ENCODE measurements at regions not wholly inside any gene's neighbourhood (a gene's known extent, or its start where the extent isn't known, plus 50 kb on each side); places are given as distances from the start of the nearest gene placed in this dataset.

GRCh38 chr13:40334616-40335015 is 331.8 kb downstream of the FOXO1 start:
- DNase-seq (ENCODE audit: low read depth, low spot score), result no peak

GRCh38 chr13:40336228-40337221 is 329.9 kb downstream of the FOXO1 start:
- no peak for DNase-seq (ENCODE audit: low read depth, low spot score)

- no peak for DNase-seq (ENCODE audit: low read depth, low spot score)
These were observed 328.8 kb downstream of the FOXO1 start for GRCh38 chr13:40337651-40338050.

DNA sequence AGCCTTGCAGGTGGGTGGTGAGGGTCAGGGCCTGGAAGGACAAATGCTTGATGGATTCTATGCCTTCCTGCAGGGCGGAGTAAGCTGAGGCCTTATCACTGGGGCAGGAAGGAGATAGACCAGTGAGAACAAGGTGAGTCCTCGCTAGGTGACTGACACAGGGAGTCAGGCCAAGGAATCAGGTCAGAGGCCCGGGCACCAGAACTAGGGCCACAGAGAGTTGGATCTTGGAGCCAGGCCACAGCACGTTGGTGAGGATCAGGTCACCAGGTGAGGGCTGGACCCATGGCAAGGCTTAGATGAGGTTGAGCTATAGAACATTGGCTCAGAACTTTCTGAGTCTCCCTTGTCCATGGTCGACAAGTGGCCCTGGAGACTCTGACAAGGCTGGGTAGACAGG is 328.2 kb downstream of the FOXO1 start:
- DNase-seq (ENCODE audit: low read depth, low spot score), result no peak

GRCh38 chr13:40340368-40341095 is 325.9 kb downstream of the FOXO1 start:
- DNase-seq (ENCODE audit: low read depth, low spot score), result no peak

- no peak for DNase-seq (ENCODE audit: low read depth, low spot score)
These were observed 325.4 kb downstream of the FOXO1 start for GRCh38 chr13:40341096-40341471.

DNA sequence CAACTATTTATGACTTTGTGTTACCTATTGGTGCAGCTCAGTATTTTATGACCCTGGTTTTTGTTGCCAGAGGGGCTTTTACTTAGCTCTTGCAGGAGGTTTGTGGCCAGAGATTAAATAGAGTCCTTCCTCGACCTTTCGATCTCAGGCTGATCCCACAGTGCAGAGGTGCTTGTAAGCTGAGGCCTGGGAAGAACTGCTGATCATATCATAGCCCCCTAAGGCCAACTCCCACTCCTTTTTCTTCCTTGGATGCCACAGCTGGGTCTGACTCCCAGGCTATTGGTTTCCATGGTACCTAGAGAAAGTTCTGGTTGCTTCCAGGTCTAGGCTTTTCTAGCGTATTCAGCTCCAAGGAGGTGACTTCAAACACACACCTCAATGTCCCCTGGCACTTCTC is 324.9 kb downstream of the FOXO1 start:
- DNase-seq (ENCODE audit: low read depth, low spot score), result no peak

DNA sequence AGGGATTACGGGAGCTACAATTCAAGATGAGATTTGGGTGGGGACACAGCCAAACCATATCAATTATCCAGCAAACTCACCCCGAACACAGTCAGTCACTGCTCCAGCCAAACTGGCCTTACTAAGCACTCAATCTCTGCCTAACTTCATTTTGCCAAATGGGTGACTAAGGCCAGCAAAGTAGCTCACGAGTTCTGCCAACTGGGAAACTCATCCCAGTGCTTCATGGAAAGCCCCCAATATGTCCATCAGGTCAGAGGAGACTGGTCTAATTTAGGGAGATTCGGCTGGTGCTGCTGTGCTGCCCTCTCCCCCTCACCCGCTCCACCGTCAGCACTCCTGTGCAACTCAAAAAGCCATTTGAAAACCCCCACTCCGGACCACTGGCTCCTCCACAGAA is 324.0 kb downstream of the FOXO1 start:
- DNase-seq (ENCODE audit: low read depth, low spot score), result no peak

DNA sequence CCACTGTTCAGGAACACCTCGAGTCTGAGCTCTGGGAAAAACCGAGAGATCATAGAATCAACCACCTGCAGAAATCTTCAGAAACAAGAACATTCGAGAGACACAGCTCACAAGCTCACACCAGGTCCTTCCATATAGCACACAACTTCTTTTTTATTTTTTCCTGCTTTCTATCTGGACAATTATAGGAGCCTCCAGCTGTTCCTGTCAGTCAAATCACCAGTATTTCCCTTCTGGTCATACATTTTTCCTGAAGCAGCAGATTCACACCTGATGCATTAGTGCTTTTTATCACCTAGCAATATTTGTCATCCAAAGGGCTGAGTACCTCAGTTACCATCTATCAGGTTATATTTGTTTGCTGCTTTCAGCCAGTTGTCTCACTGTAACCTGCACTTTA is 323.5 kb downstream of the FOXO1 start:
- no peak for DNase-seq (ENCODE audit: low read depth, low spot score)

DNA sequence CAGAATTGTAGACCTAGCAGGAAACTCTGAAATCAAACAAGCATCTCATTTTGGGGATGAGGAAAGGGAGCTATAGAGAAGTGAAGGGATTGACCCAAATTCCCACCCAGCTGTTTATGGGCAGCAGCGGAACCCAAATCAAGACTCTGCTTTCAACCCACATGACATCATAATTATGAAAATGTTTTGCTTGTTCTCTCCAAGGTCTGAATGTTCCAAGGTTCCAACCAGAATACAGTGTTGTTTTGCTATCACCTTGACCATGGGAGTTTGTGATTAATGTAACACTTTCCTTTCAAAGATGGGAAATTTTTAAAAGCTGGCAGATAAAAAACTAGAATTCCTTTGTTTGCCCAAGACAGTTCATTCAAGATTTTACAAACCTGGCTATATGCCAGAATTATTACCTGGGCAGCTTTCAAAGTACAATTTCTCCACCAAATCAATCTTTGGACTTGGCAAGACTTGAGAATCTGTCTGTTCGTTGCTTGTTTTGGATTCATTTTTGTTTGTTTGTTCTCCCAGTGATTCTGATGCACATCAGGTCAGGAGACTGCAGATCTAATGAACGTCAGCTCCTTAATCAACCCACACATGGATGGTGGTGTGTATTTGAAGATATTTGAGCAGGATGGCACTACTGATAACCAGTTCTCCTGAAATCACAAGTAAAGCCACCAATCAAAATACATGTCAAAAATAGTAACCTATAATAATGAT is 322.7 kb downstream of the FOXO1 start:
- no peak for DNase-seq (ENCODE audit: low read depth, low spot score)

DNA sequence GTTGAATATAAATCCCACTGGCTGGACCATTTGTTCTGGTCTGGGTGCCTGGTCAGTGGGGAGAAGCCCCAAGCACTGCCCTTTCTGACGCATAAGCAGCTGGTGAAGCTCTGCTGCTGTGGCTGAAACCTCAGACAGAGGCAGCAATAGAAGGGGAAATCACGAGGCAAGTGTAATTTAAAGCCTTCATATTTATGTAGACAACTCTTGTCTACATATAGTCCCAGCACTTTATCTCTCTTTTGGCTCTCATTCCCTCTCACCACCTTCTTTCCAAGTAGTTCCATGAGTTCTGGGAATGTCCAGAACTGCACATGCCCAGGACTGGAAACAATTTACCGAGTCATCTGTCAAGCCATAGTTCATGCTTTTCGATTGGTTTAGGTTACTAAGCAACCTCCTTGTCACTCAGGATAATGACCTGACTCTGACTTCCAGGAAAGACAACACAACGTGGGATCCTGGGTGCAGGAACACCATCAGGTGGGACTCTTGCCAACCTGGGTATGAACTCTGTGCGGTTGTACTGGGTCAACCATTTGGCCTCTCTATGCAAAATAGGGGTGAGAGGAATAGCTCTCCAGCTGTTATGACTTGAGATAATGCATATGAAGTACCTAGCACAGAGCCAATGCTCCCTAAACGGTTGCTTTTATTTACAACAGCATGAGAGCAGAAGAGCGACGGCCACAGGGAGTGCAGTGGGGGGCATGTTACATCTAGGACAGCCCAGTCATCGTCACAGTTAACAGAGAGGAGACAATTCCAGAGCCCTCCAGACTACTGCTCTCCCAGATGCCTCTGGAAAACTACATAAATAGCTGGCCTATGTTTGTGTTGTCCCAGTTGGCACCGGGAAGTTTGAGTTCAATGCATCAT is 321.9 kb downstream of the FOXO1 start:
- no peak for DNase-seq (ENCODE audit: low read depth, low spot score)

GRCh38 chr13:40345149-40345514 is 321.3 kb downstream of the FOXO1 start:
- DNase-seq (ENCODE audit: low read depth, low spot score), result no peak

DNA sequence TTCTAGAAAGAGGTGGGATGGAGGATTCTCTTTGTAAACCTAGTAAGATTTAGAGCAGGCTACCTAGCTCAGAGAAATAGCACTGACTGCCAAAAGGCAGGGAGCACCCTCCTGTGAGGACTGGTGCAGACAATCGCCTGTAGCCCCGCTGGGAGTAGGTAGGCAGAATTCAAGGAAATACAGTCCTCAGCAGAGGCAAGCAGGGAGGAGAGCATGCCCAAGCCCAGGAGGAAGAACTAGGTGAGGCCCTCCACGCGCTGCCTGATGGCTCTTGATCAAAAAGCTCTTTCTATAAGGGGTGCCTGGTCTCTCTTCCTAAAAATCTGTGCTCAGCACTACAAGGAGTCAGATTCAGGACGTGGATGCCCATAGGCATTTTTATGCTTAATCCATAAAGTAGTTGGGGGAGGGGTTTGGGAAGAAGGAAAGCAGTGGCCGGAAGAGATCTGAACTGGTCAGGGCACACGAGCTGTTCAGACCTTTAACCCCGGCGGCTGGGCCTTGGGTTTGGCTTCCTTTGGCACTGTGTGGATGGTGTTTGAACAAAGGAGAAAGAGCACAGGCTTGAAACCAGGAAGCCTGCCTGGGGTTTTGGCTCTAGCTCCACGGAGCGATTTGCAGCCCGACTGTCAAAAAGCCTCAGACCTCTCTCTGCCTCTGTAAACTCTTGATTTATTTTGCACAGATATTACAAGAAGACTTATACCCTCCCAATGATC is 320.6 kb downstream of the FOXO1 start:
- no peak for DNase-seq (ENCODE audit: low read depth, low spot score)

DNA sequence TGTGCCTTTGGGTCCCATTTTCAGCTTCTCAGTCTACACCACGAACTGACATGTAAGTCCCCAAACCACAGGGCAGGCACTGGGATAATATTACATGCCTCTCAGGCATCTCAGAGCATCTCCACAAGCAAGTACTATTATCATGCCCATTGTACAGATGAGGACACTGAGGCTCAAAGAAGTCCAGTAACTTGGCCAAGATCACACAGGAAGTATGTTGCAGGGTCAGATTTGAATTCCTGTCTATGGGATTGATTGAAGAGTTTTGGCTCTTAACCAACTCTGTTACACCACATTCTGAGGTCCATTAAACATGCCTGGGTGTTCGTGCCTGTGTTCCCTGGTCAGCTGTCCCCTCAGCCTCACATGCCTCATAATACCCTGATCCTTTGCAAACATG is 319.8 kb downstream of the FOXO1 start:
- no peak for DNase-seq (ENCODE audit: low read depth, low spot score)

DNA sequence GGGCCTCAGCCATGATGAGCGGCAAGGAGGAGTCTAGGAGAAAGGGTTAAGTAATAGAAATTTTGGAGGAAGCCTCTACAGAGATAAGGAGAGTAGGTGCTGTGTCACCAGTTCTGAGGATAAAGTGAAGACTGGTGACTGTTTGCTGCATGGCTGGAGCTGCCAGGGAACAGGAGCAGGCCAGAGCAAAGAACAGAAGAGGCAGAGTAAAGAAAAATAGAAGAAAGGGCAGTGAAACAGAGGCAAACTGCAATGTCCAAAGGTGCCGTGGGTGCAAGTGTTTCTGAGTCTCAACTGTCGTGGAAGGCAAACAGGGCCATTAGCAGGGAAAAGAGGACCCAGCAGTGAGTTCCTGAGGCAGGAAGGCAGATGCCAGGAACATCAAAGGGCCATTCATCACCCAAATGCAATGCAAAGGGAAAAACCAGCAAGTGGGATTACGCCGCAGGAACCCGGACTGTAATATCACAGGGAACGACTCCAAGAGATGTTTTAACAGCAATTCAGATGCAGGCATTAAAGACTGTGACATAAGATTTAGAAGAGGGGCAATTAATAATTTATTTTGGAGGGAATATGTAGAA is 318.3 kb downstream of the FOXO1 start:
- DNase-seq (ENCODE audit: low read depth, low spot score), result no peak

DNA sequence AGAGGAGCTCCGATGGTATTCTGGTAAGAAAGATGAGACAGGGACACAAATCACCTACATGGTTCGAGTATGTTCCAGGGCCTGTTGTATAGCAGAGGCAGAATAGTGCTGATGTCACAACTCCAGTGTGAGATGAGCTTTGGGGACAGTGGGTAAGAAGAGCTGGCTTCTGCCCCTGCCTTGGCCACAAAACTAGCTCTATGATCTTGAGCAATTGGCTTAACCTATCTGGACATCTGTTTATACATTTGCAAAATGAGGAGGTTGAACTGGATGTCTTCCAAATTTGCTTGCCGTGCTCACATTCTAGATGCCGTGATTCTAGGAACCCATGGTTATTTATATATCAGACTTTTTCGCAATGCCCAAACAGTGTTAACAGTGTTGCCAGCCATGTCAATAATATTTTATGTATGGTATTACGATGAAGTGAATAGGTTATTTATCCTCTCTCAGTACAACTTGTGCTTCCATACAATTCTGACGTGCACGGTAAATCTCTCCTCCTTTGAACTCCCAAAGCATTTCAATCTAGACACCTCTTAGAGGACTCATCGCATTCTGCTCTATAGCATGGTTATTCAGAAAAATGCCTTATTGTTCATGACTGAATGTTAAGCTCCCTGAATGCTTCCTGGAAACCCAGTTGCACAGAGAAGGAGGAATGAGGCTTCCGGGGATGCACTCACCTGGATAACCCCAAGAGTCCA is 316.0 kb downstream of the FOXO1 start:
- no peak for DNase-seq (ENCODE audit: low read depth, low spot score)

GRCh38 chr13:40351537-40352379 is 314.7 kb downstream of the FOXO1 start:
- DNase-seq (ENCODE audit: low read depth, low spot score), result no peak

- no peak for DNase-seq (ENCODE audit: low read depth, low spot score)
These were observed 314.1 kb downstream of the FOXO1 start for GRCh38 chr13:40352380-40352778.
